ENCODE measurements at regions not wholly inside any gene's neighbourhood (a gene's known extent, or its start where the extent isn't known, plus 50 kb on each side); places are given as distances from the start of the nearest gene placed in this dataset.
A peak's percentile ranks its signal among the peaks of the same experiment; 100 is the strongest.

DNA sequence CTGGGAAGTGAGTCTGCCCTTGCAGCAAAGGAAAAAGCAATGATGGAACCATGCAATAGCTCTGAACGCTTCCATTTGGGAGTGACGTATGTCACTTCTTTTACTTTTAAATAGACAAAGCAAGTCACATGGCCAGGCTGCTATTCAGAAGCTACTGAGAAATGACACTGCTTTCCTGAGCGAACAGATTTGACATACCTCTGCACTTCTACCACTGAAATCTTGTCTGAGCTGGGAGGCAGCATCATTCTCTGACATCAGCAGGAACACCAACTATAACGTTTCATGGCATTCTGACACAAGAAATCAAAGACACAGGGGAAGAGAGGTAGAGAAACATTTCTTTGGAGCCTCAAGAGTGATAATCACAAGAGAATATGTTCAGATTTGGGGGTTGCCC, 271.1 kb downstream of the SNX13 start:
- Histone ChIP-seq H3K4me2 (ENCODE audit: low read length) (peak overlapping the region; percentile 7), H3K79me2 (replicated peaks; ENCODE audit: insufficient read depth, low read length) (no peaks in the 10 kb centered on the region), H3K4me3 (ENCODE audit: low read length) (peak overlapping the region; percentile 30), H3K9me3 (ENCODE audit: low read length) (no peaks in the 10 kb centered on the region), H3K9me2 (ENCODE audit: insufficient read depth, low read length) (no peaks in the 10 kb centered on the region), H3K27ac (ENCODE audit: low read length) (peak overlapping the region; percentile 74), H2AFZ (ENCODE audit: low read depth, low read length) (peak overlapping the region; percentile 6), H3F3A (ENCODE audit: insufficient read depth, low read length, poor library complexity, severe bottlenecking) (no peaks in the 10 kb centered on the region), H4K20me1 (ENCODE audit: insufficient read depth) (no peaks in the 10 kb centered on the region), H3K27me3 (ENCODE audit: insufficient read depth, low read depth, low read length) (no peaks in the 10 kb centered on the region), H3K9ac (ENCODE audit: low read length) (peak overlapping the region; percentile 38), H3K36me3 (ENCODE audit: insufficient read depth, low read length) (no peaks in the 10 kb centered on the region)
- TF ChIP-seq POLR2AphosphoS5 (IDR thresholded peaks at IDR 0.05) (peak; percentile 67), TAF1 (IDR thresholded peaks at IDR 0.05; ENCODE audit: low read depth) (no peak), EP300 (conservative IDR thresholded peaks at IDR 0.05; ENCODE audit: poor library complexity, severe bottlenecking) (peak; percentile 88), SMC3 (conservative IDR thresholded peaks at IDR 0.05; ENCODE audit: poor library complexity) (no peak), RAD21 (conservative IDR thresholded peaks at IDR 0.05) (peak; percentile 16), REST (IDR thresholded peaks at IDR 0.05; ENCODE audit: borderline replicate concordance) (peak; percentile 78), EZH2 (IDR thresholded peaks at IDR 0.05; ENCODE audit: borderline replicate concordance, insufficient read depth, low read length, poor library complexity, severe bottlenecking) (no peak), MXI1 (conservative IDR thresholded peaks at IDR 0.05; ENCODE audit: poor library complexity, severe bottlenecking) (no peak)
- TF ChIP-seq, protein P1, sequence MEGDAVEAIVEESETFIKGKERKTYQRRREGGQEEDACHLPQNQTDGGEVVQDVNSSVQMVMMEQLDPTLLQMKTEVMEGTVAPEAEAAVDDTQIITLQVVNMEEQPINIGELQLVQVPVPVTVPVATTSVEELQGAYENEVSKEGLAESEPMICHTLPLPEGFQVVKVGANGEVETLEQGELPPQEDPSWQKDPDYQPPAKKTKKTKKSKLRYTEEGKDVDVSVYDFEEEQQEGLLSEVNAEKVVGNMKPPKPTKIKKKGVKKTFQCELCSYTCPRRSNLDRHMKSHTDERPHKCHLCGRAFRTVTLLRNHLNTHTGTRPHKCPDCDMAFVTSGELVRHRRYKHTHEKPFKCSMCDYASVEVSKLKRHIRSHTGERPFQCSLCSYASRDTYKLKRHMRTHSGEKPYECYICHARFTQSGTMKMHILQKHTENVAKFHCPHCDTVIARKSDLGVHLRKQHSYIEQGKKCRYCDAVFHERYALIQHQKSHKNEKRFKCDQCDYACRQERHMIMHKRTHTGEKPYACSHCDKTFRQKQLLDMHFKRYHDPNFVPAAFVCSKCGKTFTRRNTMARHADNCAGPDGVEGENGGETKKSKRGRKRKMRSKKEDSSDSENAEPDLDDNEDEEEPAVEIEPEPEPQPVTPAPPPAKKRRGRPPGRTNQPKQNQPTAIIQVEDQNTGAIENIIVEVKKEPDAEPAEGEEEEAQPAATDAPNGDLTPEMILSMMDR (IDR thresholded peaks at IDR 0.05; ENCODE audit: poor library complexity, severe bottlenecking) = no peak

DNA sequence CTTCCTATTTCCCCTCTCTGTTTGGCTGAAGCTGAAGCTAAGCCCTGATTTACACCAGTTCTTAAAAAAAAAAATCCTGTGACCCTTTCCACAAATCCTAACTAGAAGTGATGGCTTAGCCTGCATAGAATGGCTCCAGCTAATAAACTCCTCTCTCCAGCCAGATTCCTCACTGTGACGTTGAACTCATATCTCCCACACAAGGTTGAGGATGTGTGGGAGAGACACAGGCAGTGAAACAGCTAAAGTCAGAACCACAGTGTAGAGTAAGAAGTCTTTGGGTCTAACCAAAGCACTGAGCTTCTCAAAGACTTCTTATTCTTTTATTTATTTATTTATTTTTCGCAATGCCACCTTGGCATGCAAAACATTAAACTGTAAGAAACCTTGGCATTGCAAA, 268.3 kb downstream of the SNX13 start:
- H3K4me3 ChIP-seq (ENCODE audit: low read length) = no peak overlapping the region
- no peaks in the 10 kb centered on the region for H3K27me3 ChIP-seq (ENCODE audit: insufficient read depth, low read depth, low read length)
- H3K4me2 ChIP-seq (ENCODE audit: low read length) = no peak overlapping the region
- no peak overlapping the region for H3K27ac ChIP-seq (ENCODE audit: low read length)
- no peak overlapping the region for H2AFZ ChIP-seq (ENCODE audit: low read depth, low read length)
- no peaks in the 10 kb centered on the region for H3K79me2 ChIP-seq (replicated peaks; ENCODE audit: insufficient read depth, low read length)
- no peaks in the 10 kb centered on the region for H3K9me3 ChIP-seq (ENCODE audit: low read length)
- TF ChIP-seq RAD21 (conservative IDR thresholded peaks at IDR 0.05) (no peak), MXI1 (conservative IDR thresholded peaks at IDR 0.05; ENCODE audit: poor library complexity, severe bottlenecking) (no peak), TAF1 (IDR thresholded peaks at IDR 0.05; ENCODE audit: low read depth) (no peak), POLR2AphosphoS5 (IDR thresholded peaks at IDR 0.05) (no peak), SMC3 (conservative IDR thresholded peaks at IDR 0.05; ENCODE audit: poor library complexity) (no peak), EP300 (conservative IDR thresholded peaks at IDR 0.05; ENCODE audit: poor library complexity, severe bottlenecking) (no peak), REST (IDR thresholded peaks at IDR 0.05; ENCODE audit: borderline replicate concordance) (no peak), EZH2 (IDR thresholded peaks at IDR 0.05; ENCODE audit: borderline replicate concordance, insufficient read depth, low read length, poor library complexity, severe bottlenecking) (no peak)
- TF ChIP-seq, protein P1 (IDR thresholded peaks at IDR 0.05; ENCODE audit: poor library complexity, severe bottlenecking) = no peak
- H3K9me2 ChIP-seq (ENCODE audit: insufficient read depth, low read length) = no peaks in the 10 kb centered on the region
- no peak overlapping the region for H3K9ac ChIP-seq (ENCODE audit: low read length)
- H4K20me1 ChIP-seq (ENCODE audit: insufficient read depth) = no peaks in the 10 kb centered on the region
- no peaks in the 10 kb centered on the region for H3F3A ChIP-seq (ENCODE audit: insufficient read depth, low read length, poor library complexity, severe bottlenecking)
- no peaks in the 10 kb centered on the region for H3K36me3 ChIP-seq (ENCODE audit: insufficient read depth, low read length)
